Psoas muscle (tissue), 7 donors: ENCODE measurements at regions not wholly inside any gene's neighbourhood (a gene's known extent, or its start where the extent isn't known, plus 50 kb on each side); places are given as distances from the start of the nearest gene placed in this dataset.

Source experiments
- ATAC-seq, 4 donors: fragments of 200-7000 bp; cut with Tn5 transposase; one replicate each; pipeline ENCODE4 v1.9.1; 2020; ENCODE audit warnings: moderate library complexity in 3 of 4, mild to moderate bottlenecking in 2 of 4
- DNase-seq, 2 donors: peaks; one replicate each; pipeline ENCODE4 v3.0.0-alpha.2; 2020
- H3K27ac ChIP-seq: fragments of 200-600 bp; one replicate; pipeline ENCODE4 v1.8.0; 2022
- H3K27me3 ChIP-seq, 3 donors: fragments of 200-600 bp in 1 of 3; one replicate each; pipeline versions ENCODE4 v1.6.1 to v1.8.0; 2013 to 2022; ENCODE audit warnings: low read length in 2 of 3, mild to moderate bottlenecking in 2 of 3, moderate library complexity in 1 of 3; ENCODE audit not compliant: insufficient read depth in 3 of 3
- H3K36me3 ChIP-seq, 2 donors: fragments of 200-600 bp in 1 of 2; one replicate each; pipeline versions ENCODE4 v1.6.1 to v1.8.0; 2013 to 2022; ENCODE audit warnings: low read depth in 1 of 2, mild to moderate bottlenecking in 1 of 2, moderate library complexity in 1 of 2; ENCODE audit not compliant: insufficient read depth in 1 of 2
- H3K4me1 ChIP-seq: fragments of 200-600 bp; one replicate; pipeline ENCODE4 v1.8.0; 2022
- H3K4me3 ChIP-seq: fragments of 200-600 bp; one replicate; pipeline ENCODE4 v1.8.0; 2022; ENCODE audit warnings: mild to moderate bottlenecking
- H3K9me3 ChIP-seq: fragments of 200-600 bp; one replicate; pipeline ENCODE4 v1.8.0; 2022
- WGBS, 3 donors: extraction: QIAGEN DNeasy Blood & Tissue Kit; methylation state at CpG; one replicate each; pipeline versions ENCODE4 v1.1.6 to v1.1.7; 2013; 5-methylcytosine and 5-hydroxymethylcytosine counted together
- intact Hi-C, 2 donors: fragments of 100-400 bp; cut with DNase I; formaldehyde crosslinking; loops; one replicate each; pipeline versions ENCODE4 v1.11.0 to v1.14.2; 2022
- TF ChIP-seq, protein P1 (sequence below): fragments of 200-600 bp; IDR thresholded peaks from one replicate; pipeline ENCODE4 v1.8.0; 2022; ENCODE audit warnings: antibody characterized with exemption
- donor health status: healthy with polysubstance abuse.
- donor health status: DM: no; HTN: no; CAD: no; lungs with moderate emphysema.
- donor health status: Bipolar disorder and iron deficiency.
- donor health status: healthy.
- donor health status: DM: yes; HTN: yes; CAD: no.
- donor health status: DM: no; HTN: no; CAD: no.
- donor health status: DM: yes; HTN: yes; CAD: no.

DNA sequence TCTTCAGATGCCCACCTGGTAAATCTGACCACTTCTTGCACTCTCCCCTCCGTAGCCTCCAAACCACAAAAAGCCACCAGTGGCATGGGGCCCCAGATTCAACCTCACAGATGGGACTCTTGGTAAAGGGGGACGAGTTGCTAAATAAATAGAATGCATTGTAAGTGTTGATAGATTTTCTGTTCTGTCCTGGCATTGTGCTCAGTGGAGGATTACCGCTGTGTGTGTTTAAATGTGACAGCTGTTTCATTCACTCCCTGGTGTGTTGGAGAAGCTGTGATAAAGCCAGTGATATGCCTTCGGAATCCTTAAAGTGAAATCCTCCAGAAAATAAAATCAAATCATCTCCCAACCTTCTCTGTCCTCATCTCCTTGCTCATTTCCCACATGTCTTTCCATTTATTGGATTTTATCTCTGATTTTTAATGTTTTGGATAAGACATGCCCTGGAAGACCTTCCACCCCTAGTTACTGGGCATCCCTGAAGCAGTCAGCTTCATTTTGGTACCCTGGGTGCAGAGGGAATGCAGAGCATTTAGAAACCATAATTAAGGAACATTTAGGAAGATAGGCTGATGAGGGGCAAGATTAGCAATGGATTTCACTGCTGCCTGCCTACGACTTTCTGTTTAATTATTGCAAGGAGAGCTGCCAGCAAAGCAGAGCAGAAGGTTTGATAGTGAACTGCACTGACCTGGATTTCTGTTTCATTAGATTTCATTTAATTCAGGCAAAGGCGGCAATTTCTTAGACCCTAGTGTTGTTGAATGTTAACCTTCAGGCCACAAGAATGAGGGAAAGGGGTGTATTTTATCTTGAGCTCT lies 460.9 kb upstream of the KIRREL3 start:
- ATAC-seq (no peak), DNase-seq (no peak)
- Histone ChIP-seq H3K36me3 (no peaks in the 10 kb centered on the region), H3K27me3 (no peaks in the 10 kb centered on the region), H3K4me3 (no peak overlapping the region), H3K27ac (no peak overlapping the region), H3K9me3 (no peaks in the 10 kb centered on the region), H3K4me1 (no peaks in the 10 kb centered on the region)
- intact Hi-C loops = no loop called here
- 34 to 50% (median 41%) methylated on average over 6 of the region's 6 CpGs for WGBS, 3 donors
- TF ChIP-seq, protein P1, sequence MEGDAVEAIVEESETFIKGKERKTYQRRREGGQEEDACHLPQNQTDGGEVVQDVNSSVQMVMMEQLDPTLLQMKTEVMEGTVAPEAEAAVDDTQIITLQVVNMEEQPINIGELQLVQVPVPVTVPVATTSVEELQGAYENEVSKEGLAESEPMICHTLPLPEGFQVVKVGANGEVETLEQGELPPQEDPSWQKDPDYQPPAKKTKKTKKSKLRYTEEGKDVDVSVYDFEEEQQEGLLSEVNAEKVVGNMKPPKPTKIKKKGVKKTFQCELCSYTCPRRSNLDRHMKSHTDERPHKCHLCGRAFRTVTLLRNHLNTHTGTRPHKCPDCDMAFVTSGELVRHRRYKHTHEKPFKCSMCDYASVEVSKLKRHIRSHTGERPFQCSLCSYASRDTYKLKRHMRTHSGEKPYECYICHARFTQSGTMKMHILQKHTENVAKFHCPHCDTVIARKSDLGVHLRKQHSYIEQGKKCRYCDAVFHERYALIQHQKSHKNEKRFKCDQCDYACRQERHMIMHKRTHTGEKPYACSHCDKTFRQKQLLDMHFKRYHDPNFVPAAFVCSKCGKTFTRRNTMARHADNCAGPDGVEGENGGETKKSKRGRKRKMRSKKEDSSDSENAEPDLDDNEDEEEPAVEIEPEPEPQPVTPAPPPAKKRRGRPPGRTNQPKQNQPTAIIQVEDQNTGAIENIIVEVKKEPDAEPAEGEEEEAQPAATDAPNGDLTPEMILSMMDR = no peak

DNA sequence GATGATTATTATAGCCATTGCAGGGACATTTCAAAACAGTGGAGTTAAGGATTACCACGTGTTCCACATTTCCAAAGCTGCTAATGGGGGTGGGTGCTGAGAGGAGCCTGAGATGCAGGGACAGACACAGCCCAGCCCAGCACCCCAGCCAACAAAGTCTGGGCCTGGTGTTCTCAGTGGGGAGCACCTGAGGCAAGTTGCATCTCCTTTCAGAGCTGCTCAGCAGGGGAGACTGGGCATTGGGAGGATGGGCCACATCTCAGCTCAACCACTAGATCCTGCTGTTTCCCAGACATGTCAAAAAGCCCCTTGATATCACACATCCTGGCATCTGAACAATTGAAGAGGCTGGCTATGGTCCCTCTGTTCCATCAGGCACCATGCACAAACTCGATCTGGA lies 458.0 kb upstream of the KIRREL3 start:
- Histone ChIP-seq H3K9me3 (no peaks in the 10 kb centered on the region), H3K4me3 (no peak overlapping the region), H3K36me3 (no peaks in the 10 kb centered on the region), H3K27me3 (no peaks in the 10 kb centered on the region), H3K27ac (no peak overlapping the region), H3K4me1 (no peaks in the 10 kb centered on the region)
- DNase-seq = no peak
- no peak for ATAC-seq
- intact Hi-C loops = no loop called here
- TF ChIP-seq, protein P1 = no peak
- 29 to 40% (median 38%) methylated on average over 2 of the region's 2 CpGs for WGBS, 3 donors

DNA sequence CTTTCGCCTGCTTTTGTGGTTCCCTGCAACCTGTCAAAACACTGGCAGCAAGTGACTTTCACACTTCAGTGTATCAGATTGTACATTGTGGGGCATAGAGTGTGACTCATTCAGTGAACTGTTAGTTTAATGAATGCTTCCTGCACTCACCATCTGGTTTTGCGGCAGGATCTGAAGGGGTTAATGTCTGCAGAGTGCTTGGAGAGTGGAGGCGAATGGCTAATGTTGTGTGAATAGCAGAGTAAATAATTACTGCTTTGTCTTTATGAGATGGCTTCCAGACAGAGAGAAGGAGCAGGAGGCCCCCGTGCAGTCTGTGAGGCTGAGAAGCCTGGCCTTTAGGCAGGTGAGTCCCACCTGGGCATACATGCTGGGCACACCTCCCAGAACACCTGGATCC lies 454.3 kb upstream of the KIRREL3 start:
- no peaks in the 10 kb centered on the region for H3K27me3 ChIP-seq
- H3K36me3 ChIP-seq = no peaks in the 10 kb centered on the region
- H3K4me1 ChIP-seq = no peaks in the 10 kb centered on the region
- DNase-seq (no peak), ATAC-seq (no peak)
- intact Hi-C loops = no loop called here
- TF ChIP-seq, protein P1 = no peak
- 52 to 58% (median 57%) methylated on average over 4 of the region's 4 CpGs for WGBS, 3 donors
- no peaks in the 10 kb centered on the region for H3K9me3 ChIP-seq
- no peak overlapping the region for H3K27ac ChIP-seq
- H3K4me3 ChIP-seq = no peak overlapping the region

DNA sequence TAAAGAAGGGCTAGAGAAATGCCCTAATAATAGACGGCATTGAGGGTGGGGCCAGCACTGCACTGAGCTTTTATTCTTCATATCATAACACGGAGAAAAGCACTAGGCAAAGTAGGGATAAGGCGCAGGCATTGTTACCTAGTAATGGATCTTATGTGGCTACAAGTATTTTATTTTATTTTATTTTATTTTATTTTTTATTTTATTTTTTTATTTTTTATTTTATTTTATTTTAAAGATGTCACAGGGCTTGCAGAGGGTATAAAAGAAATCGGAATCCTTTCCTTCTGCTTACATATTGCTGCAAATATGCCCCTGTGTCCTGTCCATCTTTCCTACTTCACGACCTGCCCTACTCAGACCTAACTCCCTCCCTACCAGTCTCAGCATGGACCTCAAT lies 452.0 kb upstream of the KIRREL3 start:
- Histone ChIP-seq H3K27me3 (no peaks in the 10 kb centered on the region), H3K9me3 (no peaks in the 10 kb centered on the region), H3K36me3 (no peaks in the 10 kb centered on the region), H3K27ac (no peak overlapping the region), H3K4me3 (no peak overlapping the region), H3K4me1 (no peaks in the 10 kb centered on the region)
- intact Hi-C loops = no loop called here
- TF ChIP-seq, protein P1 = no peak
- no peak for DNase-seq
- ATAC-seq = no peak
- 73 to 82% (median 77%) methylated on average over 5 of the region's 5 CpGs for WGBS, 3 donors

DNA sequence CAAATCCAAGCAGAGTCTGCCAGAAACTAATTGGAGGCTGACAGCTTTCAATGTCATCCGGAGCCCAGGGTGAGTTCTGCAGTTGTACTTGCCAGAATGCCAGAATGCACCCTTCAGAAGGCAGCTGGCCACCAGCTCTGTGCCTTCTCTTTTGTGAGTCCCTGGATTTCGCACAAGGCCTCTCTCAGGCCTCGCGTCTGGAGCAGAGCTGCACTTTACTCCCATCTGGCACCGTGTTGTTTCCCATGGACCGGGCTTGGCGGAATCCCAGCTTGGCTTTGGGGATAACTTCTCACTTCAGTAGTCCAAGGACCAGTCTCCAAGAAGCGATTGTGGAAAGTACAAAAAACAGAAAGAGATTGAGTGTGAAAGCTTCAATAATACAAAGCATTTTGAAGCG lies 451.3 kb upstream of the KIRREL3 start:
- no peak for ATAC-seq
- Histone ChIP-seq H3K4me1 (no peaks in the 10 kb centered on the region), H3K36me3 (no peaks in the 10 kb centered on the region), H3K9me3 (no peaks in the 10 kb centered on the region), H3K27me3 (no peaks in the 10 kb centered on the region), H3K4me3 (no peak overlapping the region), H3K27ac (no peak overlapping the region)
- TF ChIP-seq, protein P1 = no peak
- intact Hi-C loops = no loop called here
- 25 to 44% (median 34%) methylated on average over 9 of the region's 9 CpGs for WGBS, 3 donors
- DNase-seq = peak; percentile 11 to 59
